ENCODE measurements at regions not wholly inside any gene's neighbourhood (a gene's known extent, or its start where the extent isn't known, plus 50 kb on each side); places are given as distances from the start of the nearest gene placed in this dataset.
"Not testable (repeated sequence)": the region's sequence is repeated elsewhere in the genome, so short reads cannot be mapped to it uniquely, and the experiment has no call there.

- DNase-seq (ENCODE audit: low read depth, low spot score), result not testable (repeated sequence)
Observed at GRCh38 chr15:69708436-69709122, 256.0 kb downstream of the RPLP1 start.

DNA sequence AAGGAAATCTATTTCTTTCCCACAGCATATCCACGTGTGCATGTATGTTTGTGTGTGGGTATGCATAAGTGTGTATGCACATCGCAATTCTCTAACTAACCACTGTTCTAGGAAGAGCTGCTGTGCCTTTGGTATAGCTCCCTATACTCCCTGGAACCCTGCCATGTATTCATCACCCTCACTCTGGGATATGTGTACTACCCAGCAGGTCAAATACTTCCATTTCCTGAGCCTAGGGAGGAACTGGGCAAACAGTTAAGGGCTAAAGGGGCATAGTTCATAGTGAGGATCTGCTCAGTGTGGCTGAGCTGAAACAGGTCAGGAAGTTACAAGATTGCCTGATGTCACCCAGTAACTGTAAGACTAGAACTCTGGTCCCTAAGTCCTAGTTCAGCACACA lies 260.4 kb downstream of the RPLP1 start:
- DNase-seq (ENCODE audit: low read depth, low spot score), result no peak

GRCh38 chr15:69713726-69714559 lies 261.3 kb downstream of the RPLP1 start:
- no peak for DNase-seq (ENCODE audit: low read depth, low spot score)

GRCh38 chr15:69715210-69715609 lies 262.6 kb downstream of the RPLP1 start:
- no peak for DNase-seq (ENCODE audit: low read depth, low spot score)

DNA sequence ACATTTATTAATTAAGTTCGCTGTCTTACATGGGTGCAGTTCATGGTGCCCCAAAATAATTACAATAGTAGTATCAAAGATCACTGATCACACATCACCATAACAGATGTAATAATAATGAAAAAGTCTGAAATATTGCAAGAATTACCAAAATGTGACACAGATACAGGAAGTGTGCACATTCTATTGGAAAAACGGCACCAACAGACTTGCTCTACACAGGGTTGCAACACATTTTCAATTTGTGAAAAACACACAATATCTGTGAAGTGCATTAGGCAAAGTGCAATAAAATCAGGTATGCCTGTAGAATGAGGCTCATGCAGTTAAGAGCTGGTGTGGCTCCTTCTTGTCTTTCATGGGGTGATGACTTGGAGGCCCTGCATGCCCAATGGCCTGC lies 265.8 kb downstream of the RPLP1 start:
- no peak for DNase-seq (ENCODE audit: low read depth, low spot score)

GRCh38 chr15:69718916-69719315 lies 266.3 kb downstream of the RPLP1 start:
- DNase-seq (ENCODE audit: low read depth, low spot score), result no peak

DNA sequence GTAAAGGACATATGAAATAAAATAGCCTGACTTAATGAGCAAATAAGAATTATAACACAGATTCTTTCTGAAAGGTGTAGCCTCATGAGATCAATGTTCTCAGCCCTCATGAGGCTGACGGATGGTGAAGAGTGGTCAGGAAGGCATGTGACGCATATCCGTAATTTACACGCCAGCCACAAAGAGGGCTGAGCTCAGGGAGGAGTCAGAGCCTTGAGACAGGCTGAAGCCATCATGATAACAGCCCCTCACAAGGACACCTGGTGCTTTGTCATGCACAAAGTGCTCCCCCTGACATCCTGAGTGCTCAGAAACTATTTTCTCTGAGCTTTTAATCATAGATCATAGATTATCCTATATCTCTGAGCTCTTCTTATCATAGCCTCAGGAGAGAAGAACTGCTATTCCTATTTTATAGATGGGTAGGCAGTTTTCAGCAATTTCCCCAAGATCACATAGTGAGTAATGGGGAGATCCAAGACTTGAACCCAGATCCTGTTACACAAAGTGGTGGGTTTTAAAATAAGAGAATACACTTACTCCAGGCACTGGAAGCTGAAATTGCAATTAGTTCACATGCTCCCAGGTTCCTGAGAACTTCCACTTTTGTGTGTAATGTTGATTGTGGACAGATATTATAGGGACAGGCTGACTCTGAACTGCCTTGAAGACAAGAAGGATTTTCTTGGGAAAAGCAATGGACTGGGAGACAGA lies 267.1 kb downstream of the RPLP1 start:
- no peak for DNase-seq (ENCODE audit: low read depth, low spot score)

DNA sequence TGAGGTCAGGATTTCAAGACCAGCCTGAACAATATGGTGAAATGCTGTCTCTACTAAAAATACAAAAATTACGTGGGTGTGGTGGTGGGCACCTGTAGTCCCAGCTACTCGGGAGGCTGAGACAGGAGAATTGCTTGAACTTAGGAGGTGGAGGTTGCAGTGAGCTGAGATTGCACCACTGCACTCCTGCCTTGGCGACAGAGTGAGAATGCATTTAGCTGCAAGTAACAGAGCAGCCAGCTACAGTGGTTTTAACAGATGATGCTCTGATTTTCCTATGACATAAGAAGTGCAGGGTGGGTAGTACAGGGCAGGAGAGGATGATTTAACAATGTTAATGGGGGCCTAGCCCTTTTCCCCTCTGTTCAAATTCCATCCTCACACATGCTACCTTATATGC lies 267.9 kb downstream of the RPLP1 start:
- no peak for DNase-seq (ENCODE audit: low read depth, low spot score)

DNA sequence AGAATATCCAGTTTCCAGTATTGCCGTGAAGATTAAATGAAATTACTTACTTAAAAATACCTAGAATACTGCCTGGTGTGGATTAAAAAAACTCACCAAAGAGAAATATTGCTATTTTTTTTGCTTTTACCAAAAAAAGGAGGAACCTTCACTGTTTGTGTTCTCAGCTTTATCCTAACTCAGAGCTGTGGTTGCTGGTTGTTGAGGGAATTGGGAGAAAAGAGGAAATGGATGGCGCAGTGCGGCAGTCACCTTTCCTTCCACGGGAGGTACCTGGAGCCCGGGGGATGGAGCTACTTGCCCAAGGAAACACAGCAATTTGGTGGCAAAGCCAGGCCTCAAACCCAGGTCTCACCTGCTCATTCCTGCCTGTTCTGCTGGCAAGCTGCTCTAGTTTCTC lies 270.3 kb downstream of the RPLP1 start:
- no peak for DNase-seq (ENCODE audit: low read depth, low spot score)

- no peak for DNase-seq (ENCODE audit: low read depth, low spot score)
Observed at GRCh38 chr15:69723404-69724096, 270.9 kb downstream of the RPLP1 start.

DNA sequence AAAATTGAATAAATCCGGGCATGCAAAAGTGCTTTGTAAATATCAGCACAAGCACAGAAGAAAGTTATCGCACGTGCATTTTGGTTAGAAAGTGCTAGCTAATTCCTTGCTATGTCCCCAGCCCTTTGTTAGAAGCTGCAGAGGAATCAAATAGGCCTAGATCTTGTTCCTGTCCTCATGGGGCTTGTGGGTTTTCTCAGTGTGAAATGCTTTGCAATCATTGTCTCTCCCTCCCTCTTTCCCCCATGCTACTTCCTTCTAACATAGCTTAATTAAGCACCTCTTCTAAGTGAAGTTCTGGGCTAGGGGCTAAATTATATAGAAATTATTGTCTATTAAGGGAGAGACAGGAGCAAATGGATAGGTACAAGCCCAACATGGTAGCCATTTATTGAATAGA lies 271.7 kb downstream of the RPLP1 start:
- no peak for DNase-seq (ENCODE audit: low read depth, low spot score)

DNA sequence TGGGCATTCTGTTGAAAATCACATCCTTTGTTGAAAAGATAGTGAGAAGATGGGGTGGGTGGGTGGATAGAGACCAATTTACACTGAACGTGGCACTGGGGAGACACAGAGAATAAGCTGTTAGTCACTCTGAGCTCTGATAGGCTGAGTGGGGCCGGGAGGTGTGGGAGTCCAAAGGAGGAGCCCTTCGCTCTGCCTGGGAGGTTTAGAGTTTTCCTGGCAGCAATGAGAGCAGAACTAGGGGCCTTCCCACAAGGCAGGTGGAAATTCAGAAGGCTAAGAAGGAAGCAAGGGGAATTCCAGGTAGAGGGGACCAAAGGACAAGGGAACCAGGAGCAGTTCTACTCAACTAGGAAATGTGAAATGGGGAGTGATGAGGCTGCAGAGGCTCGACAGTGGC lies 272.7 kb downstream of the RPLP1 start:
- DNase-seq (ENCODE audit: low read depth, low spot score), result no peak

- no peak for DNase-seq (ENCODE audit: low read depth, low spot score)
Observed at GRCh38 chr15:69725957-69726356, 273.3 kb downstream of the RPLP1 start.

GRCh38 chr15:69727121-69727924 lies 274.7 kb downstream of the RPLP1 start:
- no peak for DNase-seq (ENCODE audit: low read depth, low spot score)

DNA sequence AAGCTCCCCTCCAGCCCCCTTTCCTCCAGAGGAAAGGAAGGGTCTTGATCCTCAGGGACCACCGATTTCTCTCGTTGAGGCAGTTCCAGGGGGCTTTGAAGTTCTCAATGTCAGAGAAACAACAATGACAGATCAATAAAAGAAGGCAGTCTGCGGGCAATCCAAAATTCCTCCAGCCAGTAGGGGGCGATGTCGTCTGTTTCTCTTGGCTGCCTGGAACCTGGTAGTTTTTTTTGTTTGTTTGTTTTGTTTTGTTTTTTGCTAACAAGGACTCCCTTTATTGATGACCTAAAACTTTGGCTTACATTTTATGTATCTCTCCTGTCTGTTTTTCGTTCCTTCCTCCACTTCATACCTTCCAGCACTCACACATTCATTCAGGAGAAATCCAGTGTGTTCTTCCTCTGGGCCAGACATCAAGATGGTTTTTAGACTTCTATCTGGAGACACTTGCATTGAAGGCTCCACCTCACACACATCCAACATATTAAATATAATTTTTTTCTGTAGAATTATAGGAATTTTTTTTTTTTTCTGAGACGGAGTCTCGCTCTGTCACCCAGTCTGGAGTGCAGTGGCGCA lies 276.6 kb downstream of the RPLP1 start:
- no peak for DNase-seq (ENCODE audit: low read depth, low spot score)

DNA sequence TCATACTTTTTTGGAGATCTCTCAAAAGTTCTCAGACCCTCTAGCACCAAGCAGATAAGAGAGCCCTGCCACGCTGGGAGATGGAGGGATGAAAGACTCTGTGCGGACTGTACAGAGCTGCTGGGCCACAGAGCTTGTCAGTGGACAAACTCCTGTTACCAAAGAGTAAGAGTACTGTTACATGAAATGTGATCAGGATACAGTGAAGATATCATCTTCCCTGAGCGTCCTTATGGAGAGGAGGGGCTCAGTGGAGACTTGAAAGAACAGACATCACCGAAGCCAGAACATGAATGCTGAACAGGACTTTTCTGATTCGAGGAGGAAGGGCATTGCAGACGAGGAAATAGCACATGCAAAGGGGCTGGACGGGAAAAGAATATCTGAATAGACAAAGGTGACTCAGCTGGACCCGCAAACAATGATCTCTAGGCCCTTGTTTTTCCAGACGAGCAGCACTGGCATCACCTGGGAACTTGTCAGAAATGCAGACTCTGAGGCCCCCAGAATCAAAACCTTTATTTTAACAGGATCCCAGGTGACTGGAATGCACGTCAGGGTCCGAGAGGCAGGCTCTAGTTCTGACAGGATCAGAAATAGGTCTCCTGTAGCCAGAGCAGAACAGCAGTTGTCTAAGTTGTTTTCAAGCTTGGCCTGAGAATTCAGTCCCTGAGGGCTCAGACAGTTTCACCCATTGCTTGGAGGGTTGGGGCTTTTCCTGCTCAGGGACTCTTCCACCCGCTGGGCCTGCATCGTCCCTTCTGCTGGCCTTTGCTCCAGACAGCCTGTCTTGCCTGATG lies 277.9 kb downstream of the RPLP1 start:
- no peak for DNase-seq (ENCODE audit: low read depth, low spot score)

- DNase-seq (ENCODE audit: low read depth, low spot score), result no peak
Observed at GRCh38 chr15:69731081-69731330, 278.4 kb downstream of the RPLP1 start.

DNA sequence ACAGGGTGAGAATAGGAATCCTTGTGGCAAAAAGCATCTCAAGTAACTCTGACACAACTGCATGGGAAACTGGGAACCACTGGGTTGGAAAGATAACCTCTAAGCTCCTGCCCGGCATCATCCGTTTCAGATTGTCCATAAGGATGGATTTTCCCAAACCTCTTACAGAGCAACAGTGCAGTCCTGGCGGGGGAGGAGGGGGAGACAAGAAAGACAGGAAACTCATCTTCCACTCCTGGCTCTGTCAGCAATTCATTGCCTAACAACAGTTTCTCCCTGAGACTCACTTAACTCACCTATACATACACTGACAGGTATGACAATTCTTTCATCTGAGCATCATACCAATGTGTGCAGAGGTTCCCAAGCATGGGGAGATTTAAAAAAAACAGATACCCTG lies 279.0 kb downstream of the RPLP1 start:
- no peak for DNase-seq (ENCODE audit: low read depth, low spot score)

DNA sequence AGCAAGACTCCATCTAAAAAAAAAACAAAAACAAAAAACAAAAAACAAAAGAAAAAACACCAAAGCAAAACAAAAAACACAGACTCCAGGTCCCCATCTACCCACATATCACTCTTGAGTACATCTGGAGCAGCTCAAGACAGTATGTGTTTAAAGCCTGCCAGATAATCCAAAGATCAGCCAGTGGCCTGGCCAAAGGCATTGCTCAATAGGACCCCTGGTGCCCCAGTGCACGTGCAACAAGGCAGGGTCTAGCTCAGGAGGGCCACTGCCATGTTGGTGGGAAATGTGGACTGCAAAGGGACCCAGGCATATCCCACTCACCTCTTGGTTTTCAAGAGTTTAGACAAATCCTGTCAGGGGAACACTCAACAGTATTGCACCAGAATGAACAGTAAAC lies 279.5 kb downstream of the RPLP1 start:
- no peak for DNase-seq (ENCODE audit: low read depth, low spot score)

DNA sequence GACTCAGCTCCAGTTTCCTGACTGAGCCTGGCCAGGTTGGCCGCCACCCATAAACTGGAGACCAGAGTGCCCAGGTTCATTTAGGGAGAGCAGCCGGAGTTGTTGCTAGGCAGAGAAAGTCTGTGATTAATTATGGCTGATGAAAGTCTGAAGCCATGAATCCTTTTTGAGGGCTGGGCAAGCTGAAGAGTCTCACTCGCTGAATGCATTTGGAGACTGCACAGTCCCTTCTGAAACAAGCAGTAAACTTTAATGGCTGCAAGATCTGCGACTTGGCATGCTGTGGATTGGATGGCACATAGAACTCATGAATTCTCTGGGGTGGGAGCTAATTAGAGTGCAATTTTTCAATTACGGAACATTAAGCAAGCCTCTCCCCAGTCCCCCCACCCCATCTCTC lies 282.1 kb downstream of the RPLP1 start:
- no peak for DNase-seq (ENCODE audit: low read depth, low spot score)
